ENCODE measurements at regions not wholly inside any gene's neighbourhood (a gene's known extent, or its start where the extent isn't known, plus 50 kb on each side); places are given as distances from the start of the nearest gene placed in this dataset.
A peak's percentile ranks its signal among the peaks of the same experiment; 100 is the strongest.

DNA sequence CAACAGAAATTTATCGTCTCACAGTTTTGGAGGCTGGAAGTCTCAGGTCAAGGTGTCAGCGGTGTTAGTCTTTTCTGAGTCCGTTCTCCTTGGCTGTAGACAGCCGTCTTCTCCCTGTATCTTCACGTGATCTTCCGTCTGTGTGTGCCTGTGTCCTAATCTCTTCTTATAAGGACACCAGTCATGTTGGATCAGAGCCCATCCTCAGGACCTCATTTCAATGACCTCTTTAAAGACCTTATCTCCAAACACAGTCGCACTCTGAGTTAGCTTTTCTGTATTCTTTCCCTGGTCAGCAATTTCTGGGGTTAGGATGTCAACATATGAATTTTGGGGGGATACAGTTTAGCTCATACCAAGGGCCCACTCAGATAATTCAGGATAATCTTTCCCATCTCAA lies 247.7 kb downstream of the PRDM2 start:
- H3K4me1 ChIP-seq = peaks cover 6% of the 10 kb centered on the region
- H3K27me3 ChIP-seq (ENCODE audit: low read depth) = peaks cover 43% of the 10 kb centered on the region
- TF ChIP-seq, protein P1, sequence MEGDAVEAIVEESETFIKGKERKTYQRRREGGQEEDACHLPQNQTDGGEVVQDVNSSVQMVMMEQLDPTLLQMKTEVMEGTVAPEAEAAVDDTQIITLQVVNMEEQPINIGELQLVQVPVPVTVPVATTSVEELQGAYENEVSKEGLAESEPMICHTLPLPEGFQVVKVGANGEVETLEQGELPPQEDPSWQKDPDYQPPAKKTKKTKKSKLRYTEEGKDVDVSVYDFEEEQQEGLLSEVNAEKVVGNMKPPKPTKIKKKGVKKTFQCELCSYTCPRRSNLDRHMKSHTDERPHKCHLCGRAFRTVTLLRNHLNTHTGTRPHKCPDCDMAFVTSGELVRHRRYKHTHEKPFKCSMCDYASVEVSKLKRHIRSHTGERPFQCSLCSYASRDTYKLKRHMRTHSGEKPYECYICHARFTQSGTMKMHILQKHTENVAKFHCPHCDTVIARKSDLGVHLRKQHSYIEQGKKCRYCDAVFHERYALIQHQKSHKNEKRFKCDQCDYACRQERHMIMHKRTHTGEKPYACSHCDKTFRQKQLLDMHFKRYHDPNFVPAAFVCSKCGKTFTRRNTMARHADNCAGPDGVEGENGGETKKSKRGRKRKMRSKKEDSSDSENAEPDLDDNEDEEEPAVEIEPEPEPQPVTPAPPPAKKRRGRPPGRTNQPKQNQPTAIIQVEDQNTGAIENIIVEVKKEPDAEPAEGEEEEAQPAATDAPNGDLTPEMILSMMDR (IDR thresholded peaks at IDR 0.05; ENCODE audit: borderline replicate concordance) = no peak
- H3K27ac ChIP-seq (replicated peaks) = peak overlapping the region; percentile 77
- H3K9me3 ChIP-seq (replicated peaks) = peaks cover 8% of the 10 kb centered on the region
- no peak for DNase-seq
- no peak overlapping the region for H3K4me3 ChIP-seq
- H3K36me3 ChIP-seq = no peaks in the 10 kb centered on the region
- intact Hi-C loops (cut with micrococcal nuclease) = no loop called here

DNA sequence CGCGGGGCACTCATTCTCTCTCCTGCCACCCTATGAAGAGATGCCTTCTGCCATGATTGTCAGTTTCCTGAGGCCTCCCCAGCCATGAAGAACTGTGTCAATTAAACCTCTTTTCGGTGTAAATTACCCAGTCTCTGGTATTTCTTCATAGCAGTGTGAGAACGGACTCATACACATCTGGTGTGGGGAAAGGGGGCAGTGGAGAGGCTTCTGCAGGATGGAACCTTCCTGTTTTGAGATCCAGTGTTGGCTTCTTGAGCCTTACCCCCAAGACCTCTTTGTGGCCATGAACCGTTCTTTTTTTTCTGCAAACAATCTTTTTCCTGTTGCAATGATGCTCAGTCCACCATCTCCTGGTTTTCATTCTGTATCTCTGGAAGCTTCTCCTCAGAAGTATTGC lies 248.4 kb downstream of the PRDM2 start:
- Histone ChIP-seq H3K4me1 (peaks cover 6% of the 10 kb centered on the region), H3K27me3 (ENCODE audit: low read depth) (peaks cover 50% of the 10 kb centered on the region), H3K9me3 (replicated peaks) (peaks cover under 1% of the 10 kb centered on the region), H3K27ac (replicated peaks) (peak overlapping the region; percentile 77), H3K36me3 (no peaks in the 10 kb centered on the region), H3K4me3 (no peak overlapping the region)
- TF ChIP-seq, protein P1 (IDR thresholded peaks at IDR 0.05; ENCODE audit: borderline replicate concordance) = no peak
- intact Hi-C loops (cut with micrococcal nuclease) = no loop called here
- no peak for DNase-seq

DNA sequence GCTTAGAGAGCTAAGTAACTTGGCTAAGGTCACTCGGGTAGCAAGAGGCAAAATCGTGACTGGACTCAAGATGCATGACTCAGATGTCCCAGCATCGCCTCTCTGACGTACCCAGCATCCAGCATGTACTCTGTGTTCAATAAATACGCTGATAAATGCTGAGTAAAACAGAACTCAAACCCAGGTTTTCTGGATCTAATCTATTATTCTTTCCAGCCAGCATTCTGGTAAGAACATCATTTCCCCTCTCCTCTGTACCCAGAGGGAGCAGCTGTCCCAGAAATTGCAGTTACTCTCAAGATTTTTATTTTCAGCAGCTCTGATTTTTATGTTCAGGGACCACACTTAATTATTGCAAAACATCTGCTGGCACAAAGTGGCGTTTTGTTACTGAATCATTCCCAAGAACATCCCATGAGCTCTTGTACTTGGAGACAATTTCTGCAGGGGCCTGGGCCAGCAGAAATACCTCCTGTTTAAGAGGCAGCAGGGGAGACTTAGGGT lies 249.0 kb downstream of the PRDM2 start:
- TF ChIP-seq, protein P1 (IDR thresholded peaks at IDR 0.05; ENCODE audit: borderline replicate concordance) = no peak
- DNase-seq = peak; percentile 42
- intact Hi-C loops (cut with micrococcal nuclease) = no loop called here
- H3K4me1 ChIP-seq = peaks cover 6% of the 10 kb centered on the region
- no peaks in the 10 kb centered on the region for H3K9me3 ChIP-seq (replicated peaks)
- H3K36me3 ChIP-seq = no peaks in the 10 kb centered on the region
- H3K27me3 ChIP-seq (ENCODE audit: low read depth) = peaks cover 52% of the 10 kb centered on the region
- peak overlapping the region; percentile 77 for H3K27ac ChIP-seq (replicated peaks)
- no peak overlapping the region for H3K4me3 ChIP-seq

DNA sequence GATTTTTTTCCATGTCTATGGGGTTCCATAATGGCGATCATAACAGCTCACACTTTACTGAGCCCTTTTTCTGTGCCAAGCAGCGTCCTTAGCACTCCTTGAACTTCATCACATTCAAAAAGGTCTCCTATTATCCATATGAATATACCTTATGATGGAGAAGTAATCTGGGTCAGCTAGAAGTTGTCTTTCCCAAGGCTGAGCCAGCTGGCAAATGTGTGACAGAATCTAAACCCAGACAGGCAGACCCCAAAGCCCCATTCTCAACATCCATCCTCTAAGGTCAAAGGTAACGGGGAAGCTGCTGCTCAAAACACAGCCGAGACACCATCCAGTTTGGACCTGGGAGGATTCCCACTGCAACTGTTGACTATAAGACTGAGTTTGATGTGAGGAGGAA lies 249.6 kb downstream of the PRDM2 start:
- intact Hi-C loops (cut with micrococcal nuclease) = no loop called here
- TF ChIP-seq, protein P1 (IDR thresholded peaks at IDR 0.05; ENCODE audit: borderline replicate concordance) = no peak
- no peak for DNase-seq
- Histone ChIP-seq H3K4me1 (peaks cover 6% of the 10 kb centered on the region), H3K27ac (replicated peaks) (peak overlapping the region; percentile 77), H3K9me3 (replicated peaks) (no peaks in the 10 kb centered on the region), H3K27me3 (ENCODE audit: low read depth) (peaks cover 50% of the 10 kb centered on the region), H3K36me3 (no peaks in the 10 kb centered on the region), H3K4me3 (no peak overlapping the region)

DNA sequence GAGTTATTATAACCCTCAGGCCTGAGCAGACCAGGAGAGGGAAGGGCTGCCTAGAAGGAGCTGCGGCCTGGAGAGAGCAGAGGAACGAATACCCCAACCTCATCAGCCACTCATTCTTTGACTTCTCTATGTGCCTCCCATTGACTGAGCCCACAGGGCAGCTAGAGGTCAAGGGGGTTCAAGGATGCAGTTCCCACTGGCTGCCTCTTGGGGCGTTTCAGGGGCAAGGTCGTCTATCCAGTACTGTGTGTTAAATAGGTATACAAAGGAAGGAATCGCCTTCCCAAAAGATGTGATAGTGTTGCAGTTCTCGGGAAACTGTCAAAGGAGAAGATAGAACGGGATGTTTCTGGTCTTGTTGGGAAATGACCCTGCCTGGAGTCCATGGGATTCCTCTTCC lies 250.6 kb downstream of the PRDM2 start:
- H3K36me3 ChIP-seq = no peaks in the 10 kb centered on the region
- no peaks in the 10 kb centered on the region for H3K9me3 ChIP-seq (replicated peaks)
- H3K27me3 ChIP-seq (ENCODE audit: low read depth) = peaks cover 58% of the 10 kb centered on the region
- DNase-seq = no peak
- peak overlapping the region; percentile 77 for H3K27ac ChIP-seq (replicated peaks)
- TF ChIP-seq, protein P1 (IDR thresholded peaks at IDR 0.05; ENCODE audit: borderline replicate concordance) = peak; percentile 18
- no peak overlapping the region for H3K4me3 ChIP-seq
- intact Hi-C loops (cut with micrococcal nuclease) = no loop called here
- peaks cover 6% of the 10 kb centered on the region for H3K4me1 ChIP-seq

Data from left ventricle myocardium inferior (tissue), 1 donor.